ENCODE measurements at regions not wholly inside any gene's neighbourhood (a gene's known extent, or its start where the extent isn't known, plus 50 kb on each side); places are given as distances from the start of the nearest gene placed in this dataset.

DNA sequence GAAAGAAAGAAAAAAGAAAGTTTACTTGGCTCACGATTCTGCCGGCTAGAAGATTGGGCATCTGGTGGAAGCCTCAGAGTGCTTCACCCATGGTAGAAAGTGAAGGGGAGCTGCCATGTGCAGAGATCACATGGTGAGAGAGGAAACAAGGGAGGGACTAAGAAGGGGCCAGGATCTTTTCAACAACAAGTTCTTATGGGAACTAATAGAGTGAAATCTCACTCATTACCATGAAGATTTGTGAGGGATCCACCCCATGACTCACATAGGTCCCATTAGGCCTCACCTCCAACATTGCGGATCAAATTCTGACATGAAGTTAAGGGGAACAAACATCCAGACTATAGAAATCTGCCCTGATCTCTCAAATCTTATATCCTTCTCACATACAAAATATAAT is 61.3 kb upstream of the UGT8 start:
- no peak for DNase-seq (ENCODE audit: low spot score)

DNA sequence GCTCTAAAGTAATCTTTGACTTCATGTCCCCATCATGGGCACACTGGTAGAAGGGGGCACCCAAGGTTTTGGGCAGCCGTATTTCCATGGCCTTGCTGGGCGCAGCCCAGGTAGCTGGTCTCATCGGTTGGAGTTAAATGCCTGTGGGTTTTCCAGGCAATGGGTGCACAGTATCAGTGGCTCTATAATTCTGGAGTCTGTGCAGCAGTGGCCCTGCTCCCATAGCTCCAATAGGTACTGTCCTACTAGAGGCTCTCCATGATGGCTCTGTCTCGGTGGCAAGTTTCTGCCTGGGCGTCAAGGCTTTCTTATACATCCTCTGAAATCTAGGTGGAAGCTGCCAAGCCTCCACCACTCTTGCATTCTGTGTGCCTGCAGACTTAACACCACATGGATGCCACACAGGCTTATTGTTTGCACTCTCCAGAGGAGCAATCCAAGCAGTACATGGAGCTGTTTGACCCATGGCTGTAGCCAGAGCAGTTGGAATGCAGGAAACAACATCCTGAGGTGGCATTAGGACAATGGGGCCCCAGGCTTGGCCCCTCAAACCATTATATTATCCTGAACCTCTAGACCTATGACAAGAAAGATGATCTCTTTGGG is 60.5 kb upstream of the UGT8 start:
- DNase-seq (ENCODE audit: low spot score): no peak

DNA sequence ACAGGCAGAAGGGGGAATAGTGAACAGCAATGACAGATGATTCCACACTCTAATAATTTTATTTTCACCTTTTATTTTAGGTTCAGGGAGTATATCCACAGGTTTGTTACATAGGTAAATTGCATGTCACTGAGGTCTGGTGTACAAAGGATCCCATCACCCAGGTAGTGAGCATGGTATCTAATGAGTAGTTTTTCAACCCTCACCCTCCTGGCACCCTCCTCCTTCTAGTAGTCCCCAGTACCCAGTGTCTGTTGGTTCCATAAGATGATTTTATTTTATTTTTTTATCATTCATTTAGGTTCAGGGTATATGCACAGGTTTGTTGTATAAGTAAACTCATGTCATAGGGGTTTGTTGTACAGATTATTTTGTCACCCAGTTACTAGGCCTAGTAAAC is 58.6 kb upstream of the UGT8 start:
- no peak for DNase-seq (ENCODE audit: low spot score)

DNA sequence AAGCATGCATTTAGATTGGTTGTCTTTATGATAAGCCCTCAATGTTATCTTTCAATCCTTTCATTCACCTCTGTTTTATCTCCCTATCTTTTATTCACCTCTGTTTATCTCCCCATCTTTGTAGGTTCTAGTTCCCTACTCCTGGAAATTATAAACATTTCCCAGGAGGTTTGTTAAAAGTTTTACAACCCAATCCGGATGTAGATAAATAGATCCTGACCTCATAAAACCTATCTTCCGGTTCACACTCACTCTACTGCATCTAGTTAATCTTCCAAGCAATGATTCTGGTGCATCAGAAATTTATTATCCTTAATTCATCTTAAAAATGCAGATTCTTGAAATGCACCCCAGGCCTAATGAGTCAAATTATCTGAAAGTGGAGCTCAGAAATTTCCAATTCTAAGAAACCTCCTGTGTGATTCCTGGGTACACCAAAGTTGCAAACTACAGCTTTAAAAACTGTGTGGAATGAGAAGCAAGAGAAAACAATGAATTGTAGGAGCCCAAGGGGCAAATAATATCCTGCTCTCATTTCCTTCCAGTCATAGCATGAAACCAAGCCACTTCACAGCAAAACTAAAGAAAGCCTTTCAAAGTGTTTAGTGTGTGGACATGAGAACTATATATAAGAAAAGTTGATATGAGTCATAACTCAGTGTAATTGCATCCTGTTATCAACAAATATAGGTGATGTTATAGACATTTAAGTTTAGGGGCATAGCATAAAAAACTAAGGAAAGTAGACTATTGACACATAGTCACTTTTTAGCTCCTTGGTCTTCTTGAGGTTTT is 51.1 kb upstream of the UGT8 start:
- no peak for DNase-seq (ENCODE audit: low spot score)
